ENCODE measurements at regions not wholly inside any gene's neighbourhood (a gene's known extent, or its start where the extent isn't known, plus 50 kb on each side); places are given as distances from the start of the nearest gene placed in this dataset.

DNA sequence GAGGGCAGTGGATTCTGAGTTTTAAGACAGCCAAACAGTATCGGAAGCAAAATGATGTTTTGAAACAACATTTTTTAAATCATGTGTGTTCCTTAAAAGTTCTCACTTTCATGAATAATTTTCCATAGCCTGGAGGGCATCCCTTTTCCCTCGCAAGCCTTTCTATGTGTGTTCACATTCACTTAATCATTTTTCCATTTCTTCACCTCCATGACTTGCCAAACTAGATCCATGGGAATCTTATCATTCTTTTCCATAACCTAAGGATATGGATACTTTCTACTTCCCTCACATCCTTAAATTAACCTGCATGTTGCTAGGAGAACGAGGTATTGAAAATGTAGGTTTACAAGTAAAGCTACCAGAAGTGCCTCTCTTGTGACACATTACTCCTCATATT is 94.2 kb upstream of the NPVF start:
- Mint-ChIP-seq H3K36me3 (no peaks in the 10 kb centered on the region), H3K27me3 (peaks cover 25 to 28% of the 10 kb centered on the region in 2 donors), H3K4me1 (ENCODE audit: low read depth in 2 of 2) (no peaks in the 10 kb centered on the region), H3K9me3 (no peaks in the 10 kb centered on the region), H3K4me3 (no peak overlapping the region), H3K27ac (no peak overlapping the region)
- no peak for ATAC-seq
- no peak for DNase-seq (ENCODE audit: low spot score)

DNA sequence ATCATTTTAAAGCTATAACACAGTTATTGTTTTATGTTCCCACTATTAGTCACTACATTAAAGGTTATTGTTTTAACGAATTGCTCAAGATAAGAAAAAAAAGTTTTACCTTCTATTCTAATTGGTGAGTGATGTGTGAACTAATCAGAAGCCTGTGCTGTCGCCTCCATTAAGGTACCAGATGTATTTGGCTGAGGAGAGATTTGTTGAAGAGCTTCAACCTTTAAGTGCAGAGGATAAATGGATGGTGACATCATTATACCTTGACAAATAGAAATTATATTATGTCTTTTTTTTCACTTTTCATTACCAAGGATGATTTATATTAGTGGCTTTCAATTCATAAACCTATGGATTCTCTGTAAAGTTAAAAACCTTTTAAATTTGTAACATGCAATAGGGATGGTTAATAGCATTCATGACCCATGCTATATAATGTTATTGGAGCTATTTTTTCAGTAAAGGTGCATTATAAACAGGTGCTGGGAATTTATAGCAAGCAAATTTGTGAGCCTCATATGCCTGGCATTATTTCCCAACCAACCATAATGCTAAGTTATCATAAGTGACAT is 97.0 kb upstream of the NPVF start:
- peaks cover 19 to 21% of the 10 kb centered on the region in 2 donors for H3K27me3 Mint-ChIP-seq
- no peaks in the 10 kb centered on the region for H3K9me3 Mint-ChIP-seq
- DNase-seq (ENCODE audit: low spot score): no peak

DNA sequence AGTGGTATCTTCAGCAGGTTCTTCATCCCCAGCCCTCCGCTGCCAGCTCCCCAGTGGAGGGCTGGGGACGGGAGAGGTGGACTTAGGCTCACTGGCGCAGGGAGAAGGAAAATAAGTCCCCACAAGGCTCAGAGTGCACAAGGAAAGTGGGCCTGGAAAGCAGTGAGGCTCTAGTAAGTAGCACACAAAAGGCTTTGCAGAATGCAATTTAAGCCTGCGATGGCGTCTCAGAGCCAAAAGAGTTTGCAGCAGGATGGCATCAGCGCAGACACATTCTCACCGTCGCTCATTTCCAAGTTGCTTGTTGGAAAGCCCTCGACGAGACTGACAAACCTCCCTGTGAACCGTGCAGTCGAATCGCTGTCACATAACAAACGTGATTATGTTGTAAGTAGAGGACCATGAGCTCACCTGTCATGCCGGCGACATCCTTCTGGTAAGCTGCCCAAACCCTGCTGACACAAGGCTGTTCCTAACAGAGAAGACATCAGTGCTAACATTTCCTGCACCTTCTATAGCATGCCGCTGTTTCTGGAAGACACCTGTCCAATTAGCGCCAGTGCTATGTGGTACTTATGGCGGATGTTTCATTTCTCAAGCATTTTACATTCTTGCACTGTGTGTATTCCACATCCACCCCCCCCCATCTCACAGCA is 98.3 kb upstream of the NPVF start:
- H3K4me3 Mint-ChIP-seq: no peak overlapping the region
- no peak for ATAC-seq
- DNase-seq (ENCODE audit: low spot score): no peak
- no peaks in the 10 kb centered on the region for H3K9me3 Mint-ChIP-seq
- H3K27me3 Mint-ChIP-seq: peaks cover 14 to 18% of the 10 kb centered on the region in 2 donors
- H3K27ac Mint-ChIP-seq: no peak overlapping the region
- no peaks in the 10 kb centered on the region for H3K36me3 Mint-ChIP-seq
- no peaks in the 10 kb centered on the region for H3K4me1 Mint-ChIP-seq (ENCODE audit: low read depth in 2 of 2)

More for the DNA sequence above, 97.0 kb upstream of the NPVF start:
- Mint-ChIP-seq H3K4me1 (ENCODE audit: low read depth in 2 of 2) (no peaks in the 10 kb centered on the region), H3K4me3 (no peak overlapping the region), H3K36me3 (no peaks in the 10 kb centered on the region), H3K27ac (no peak overlapping the region)
- ATAC-seq: no peak

DNA sequence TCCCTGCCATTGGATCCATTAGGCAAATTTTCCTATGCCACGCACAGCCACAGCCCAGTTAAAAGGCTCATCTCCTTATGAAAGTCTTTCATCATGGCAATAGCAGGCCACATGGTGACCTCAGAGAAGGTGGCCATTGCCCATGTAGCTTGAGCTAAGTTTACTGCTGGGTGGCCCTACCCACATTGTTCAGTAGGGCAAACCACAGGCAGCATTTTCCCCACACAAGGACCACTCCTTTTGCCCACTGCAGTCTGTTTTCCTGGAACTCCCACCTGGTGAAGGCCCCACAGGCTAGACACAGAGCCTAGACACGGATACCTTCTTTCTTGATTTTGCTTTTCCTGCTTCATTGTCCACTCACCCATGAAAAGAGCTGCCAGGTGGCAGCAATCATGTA is 101.5 kb upstream of the NPVF start:
- Mint-ChIP-seq H3K4me3 (no peak overlapping the region), H3K27me3 (peaks cover 7% of the 10 kb centered on the region in 2 donors), H3K36me3 (no peaks in the 10 kb centered on the region), H3K4me1 (ENCODE audit: low read depth in 2 of 2) (no peaks in the 10 kb centered on the region), H3K9me3 (no peaks in the 10 kb centered on the region), H3K27ac (no peak overlapping the region)
- DNase-seq (ENCODE audit: low spot score) (no peak), ATAC-seq (no peak)

DNA sequence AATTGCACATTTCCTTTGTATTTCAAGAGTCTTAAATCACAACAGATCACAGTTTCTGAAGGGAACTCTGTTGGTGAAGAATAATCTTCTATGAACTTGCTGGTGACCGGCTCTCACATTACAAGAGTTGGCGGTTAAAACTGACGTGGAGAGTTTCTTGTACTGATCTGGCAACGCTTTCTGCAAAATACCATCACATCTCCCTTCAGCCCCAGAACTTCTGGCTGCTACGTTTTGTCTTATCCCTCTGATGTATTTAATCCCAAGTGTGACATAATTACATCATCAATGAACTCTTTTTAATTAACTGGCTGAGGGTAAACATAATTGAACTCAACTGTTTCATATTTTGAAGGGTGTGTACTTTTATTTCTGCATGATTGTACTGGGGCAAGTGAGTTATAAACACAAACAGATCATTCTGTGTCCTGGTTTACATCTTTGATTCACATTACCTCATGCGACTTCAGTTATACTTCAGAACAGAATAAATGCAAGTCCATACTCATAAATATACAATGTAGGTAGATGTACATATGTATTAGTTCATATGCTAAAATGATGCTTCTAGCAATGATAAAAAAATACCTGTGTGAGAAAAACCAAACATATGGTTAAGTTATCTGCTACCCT is 105.1 kb upstream of the NPVF start:
- ATAC-seq: no peak
- no peak overlapping the region for H3K4me3 Mint-ChIP-seq
- no peaks in the 10 kb centered on the region for H3K36me3 Mint-ChIP-seq
- DNase-seq (ENCODE audit: low spot score): no peak
- no peaks in the 10 kb centered on the region for H3K4me1 Mint-ChIP-seq (ENCODE audit: low read depth in 2 of 2)
- H3K27me3 Mint-ChIP-seq: peaks cover 8 to 23% of the 10 kb centered on the region in 2 donors
- no peak overlapping the region for H3K27ac Mint-ChIP-seq
- peaks cover 3% of the 10 kb centered on the region for H3K9me3 Mint-ChIP-seq

DNA sequence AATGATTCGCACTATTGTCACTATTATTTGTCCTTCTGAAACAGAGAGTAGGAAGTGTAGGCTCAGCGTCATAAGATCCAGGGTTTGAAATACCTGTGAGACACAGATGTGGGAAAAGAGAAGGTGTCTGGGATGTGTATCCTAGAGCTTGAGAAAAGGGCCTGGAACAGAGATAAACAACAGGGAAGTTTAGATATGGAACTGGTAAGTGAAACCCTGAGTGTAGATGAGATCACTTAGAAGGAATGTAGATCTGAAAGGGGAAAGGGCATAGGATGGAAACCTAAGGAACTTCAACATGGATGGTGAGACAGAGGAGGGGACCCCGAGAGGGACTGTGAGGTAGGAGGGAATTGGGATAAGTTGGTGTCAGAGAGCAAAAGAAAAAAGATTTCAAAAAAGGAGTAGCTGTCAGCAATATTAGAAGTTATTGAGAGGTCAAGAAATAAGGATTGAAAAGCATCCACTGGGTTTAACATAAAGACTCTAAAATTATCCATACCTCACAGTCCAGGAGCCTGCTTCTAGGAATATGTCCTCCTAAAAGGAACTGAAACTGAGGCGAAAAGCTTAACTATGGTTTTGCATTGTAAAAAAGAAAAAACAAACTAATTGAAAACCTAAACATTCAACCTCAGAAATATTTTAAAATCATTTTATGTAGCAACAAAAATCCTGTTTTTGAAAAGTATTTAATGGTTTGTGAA is 119.2 kb upstream of the NPVF start:
- Mint-ChIP-seq H3K27me3 (peaks cover 16 to 40% of the 10 kb centered on the region in 2 donors), H3K27ac (no peak overlapping the region), H3K36me3 (no peaks in the 10 kb centered on the region), H3K9me3 (no peaks in the 10 kb centered on the region), H3K4me3 (no peak overlapping the region), H3K4me1 (ENCODE audit: low read depth in 2 of 2) (no peaks in the 10 kb centered on the region)
- DNase-seq (ENCODE audit: low spot score) (no peak), ATAC-seq (no peak)

DNA sequence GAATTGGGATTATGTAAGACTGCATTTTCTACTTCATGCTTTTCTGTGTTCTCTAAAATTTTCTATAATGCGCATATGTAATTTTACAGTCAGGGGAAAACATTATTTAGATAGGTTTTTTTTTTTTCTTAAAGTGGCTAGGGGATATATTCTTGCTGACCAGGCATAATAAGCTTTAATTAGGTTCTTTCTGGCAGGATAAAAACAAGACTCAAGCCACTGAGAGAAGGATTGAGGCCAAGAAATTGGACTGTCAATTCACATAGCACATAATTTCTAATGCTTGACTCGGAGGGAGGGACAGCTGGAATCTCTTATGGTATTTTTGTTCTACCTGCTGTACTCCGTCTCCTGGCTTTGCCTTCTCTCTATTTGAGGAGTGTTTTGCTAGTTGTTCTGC is 119.8 kb upstream of the NPVF start:
- no peak overlapping the region for H3K27ac Mint-ChIP-seq
- ATAC-seq (no peak), DNase-seq (ENCODE audit: low spot score) (no peak)
- H3K4me1 Mint-ChIP-seq (ENCODE audit: low read depth in 2 of 2): no peaks in the 10 kb centered on the region
- H3K36me3 Mint-ChIP-seq: no peaks in the 10 kb centered on the region
- H3K27me3 Mint-ChIP-seq: peaks cover 15 to 41% of the 10 kb centered on the region in 2 donors
- H3K9me3 Mint-ChIP-seq: no peaks in the 10 kb centered on the region
- H3K4me3 Mint-ChIP-seq: no peak overlapping the region

DNA sequence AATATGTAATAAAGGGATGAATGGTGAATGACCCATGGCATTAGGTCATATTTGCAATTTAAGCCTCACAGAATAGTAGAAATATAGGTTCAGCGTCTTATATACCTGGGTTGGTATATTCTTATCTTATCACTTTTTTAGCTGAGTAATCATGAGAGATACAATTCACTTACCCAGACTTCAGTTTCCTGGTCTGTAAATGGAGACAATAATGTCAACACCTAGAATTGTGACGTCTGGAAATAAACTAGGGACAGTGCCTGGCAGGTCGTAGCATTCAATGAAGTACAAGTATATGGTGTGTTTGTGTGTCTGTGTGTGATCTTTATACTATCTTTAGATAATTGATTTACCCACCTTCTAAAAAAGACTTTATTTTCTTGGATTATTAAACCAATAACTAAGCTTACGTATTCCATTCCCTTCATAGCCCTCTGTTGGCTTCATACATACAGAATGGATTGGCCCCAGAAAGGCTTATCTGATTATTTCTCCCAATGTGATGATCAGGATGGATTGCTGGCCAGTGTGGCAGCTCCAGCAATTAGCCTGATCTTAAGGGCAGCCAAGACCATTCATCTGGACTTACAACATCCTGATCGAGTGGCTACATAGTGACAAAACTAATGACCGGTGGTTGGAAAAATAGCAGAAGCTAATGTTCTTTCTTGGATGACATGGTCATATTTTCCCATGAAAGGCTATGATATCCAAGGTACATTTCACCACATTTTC is 121.2 kb upstream of the NPVF start:
- Mint-ChIP-seq H3K4me1 (ENCODE audit: low read depth in 2 of 2) (no peaks in the 10 kb centered on the region), H3K27me3 (peaks cover 13 to 32% of the 10 kb centered on the region in 2 donors), H3K9me3 (no peaks in the 10 kb centered on the region), H3K4me3 (no peak overlapping the region), H3K27ac (no peak overlapping the region), H3K36me3 (no peaks in the 10 kb centered on the region)
- ATAC-seq (no peak), DNase-seq (ENCODE audit: low spot score) (no peak)

DNA sequence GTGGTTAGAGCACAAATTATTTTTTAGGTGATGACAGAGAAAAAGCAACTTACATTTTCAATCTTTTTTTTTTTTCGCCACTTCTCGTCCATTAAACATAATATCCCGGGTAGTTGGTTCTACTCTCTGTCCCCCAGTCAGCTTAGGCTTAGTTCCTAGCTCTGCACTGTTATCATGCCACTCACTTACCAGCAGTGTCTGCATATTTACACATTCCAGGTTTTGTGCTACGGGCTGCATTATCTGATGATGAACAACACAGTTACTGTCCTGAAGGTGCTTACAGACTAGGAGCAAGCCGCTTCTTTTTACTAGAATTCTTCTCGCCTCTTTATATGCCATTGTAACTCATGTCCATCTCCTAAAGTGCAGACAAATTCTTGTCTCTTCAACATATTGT is 121.8 kb upstream of the NPVF start:
- Mint-ChIP-seq H3K27me3 (peaks cover 13 to 32% of the 10 kb centered on the region in 2 donors), H3K9me3 (no peaks in the 10 kb centered on the region), H3K27ac (no peak overlapping the region), H3K4me3 (no peak overlapping the region), H3K36me3 (no peaks in the 10 kb centered on the region), H3K4me1 (ENCODE audit: low read depth in 2 of 2) (no peaks in the 10 kb centered on the region)
- DNase-seq (ENCODE audit: low spot score) (no peak), ATAC-seq (no peak)

DNA sequence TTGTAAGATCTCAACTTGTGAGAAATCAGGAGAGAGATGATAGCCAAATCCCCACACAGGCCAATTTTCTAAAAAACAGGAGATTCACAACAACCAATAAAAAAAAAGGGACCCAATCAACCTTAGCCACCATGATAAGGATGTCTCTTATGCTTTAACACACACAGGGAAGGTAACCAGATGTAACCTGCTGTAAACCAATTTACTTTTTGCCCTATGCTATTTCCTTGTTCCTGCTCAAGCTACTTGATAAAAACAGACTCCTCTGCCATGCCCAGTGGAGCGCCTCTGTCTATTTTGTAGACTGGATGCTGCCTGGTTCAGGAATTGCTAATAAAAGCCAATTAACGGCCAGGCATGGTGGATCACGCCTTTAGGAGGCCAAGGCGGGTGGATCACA is 123.5 kb upstream of the NPVF start:
- H3K27ac Mint-ChIP-seq: no peak overlapping the region
- no peaks in the 10 kb centered on the region for H3K36me3 Mint-ChIP-seq
- ATAC-seq (no peak), DNase-seq (ENCODE audit: low spot score) (no peak)
- no peaks in the 10 kb centered on the region for H3K9me3 Mint-ChIP-seq
- no peak overlapping the region for H3K4me3 Mint-ChIP-seq
- H3K27me3 Mint-ChIP-seq: peaks cover 13 to 35% of the 10 kb centered on the region in 2 donors
- H3K4me1 Mint-ChIP-seq (ENCODE audit: low read depth in 2 of 2): no peaks in the 10 kb centered on the region

DNA sequence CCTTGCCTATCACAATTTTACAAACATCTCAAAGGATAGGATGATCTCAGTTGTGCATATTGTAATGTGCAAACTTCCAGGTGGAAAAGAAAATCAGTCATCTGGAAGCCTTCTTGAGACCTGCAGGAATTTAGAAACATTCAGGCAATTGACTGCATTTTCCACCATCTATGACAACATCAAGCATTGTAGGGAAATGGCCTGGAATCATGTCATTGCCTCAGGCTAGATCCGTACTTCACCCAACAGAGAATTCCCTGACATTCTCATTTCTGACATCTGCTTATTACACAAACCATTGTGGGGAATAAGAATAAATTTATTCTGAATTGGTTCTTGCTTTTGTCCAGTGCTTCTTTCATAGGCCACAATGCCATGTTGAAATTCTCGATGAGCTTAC is 124.9 kb upstream of the NPVF start:
- H3K27ac Mint-ChIP-seq: no peak overlapping the region
- H3K9me3 Mint-ChIP-seq: no peaks in the 10 kb centered on the region
- H3K4me1 Mint-ChIP-seq (ENCODE audit: low read depth in 2 of 2): no peaks in the 10 kb centered on the region
- DNase-seq (ENCODE audit: low spot score) (no peak), ATAC-seq (no peak)
- H3K27me3 Mint-ChIP-seq: peaks cover 11 to 28% of the 10 kb centered on the region in 2 donors
- H3K36me3 Mint-ChIP-seq: no peaks in the 10 kb centered on the region
- H3K4me3 Mint-ChIP-seq: no peak overlapping the region

DNA sequence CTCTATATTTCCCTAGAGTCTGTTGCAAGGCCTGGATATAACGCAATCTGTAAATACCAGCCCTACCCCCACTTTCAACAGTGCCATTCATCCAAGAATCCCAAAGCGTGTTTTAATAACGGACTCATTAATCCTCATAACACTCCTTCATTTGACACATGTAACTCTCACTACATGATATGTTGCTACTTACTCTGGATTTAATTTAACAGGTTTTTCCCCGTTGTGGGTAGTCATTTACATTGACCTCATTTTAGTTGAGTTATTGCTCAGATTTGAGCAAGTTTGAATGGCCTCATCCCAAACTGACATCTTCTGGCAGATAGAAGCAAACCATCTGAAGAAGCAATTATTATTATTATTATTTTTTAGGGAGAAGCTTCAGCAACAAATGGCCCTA is 125.4 kb upstream of the NPVF start:
- Mint-ChIP-seq H3K36me3 (no peaks in the 10 kb centered on the region), H3K9me3 (no peaks in the 10 kb centered on the region), H3K27me3 (peaks cover 15 to 32% of the 10 kb centered on the region in 2 donors), H3K4me1 (ENCODE audit: low read depth in 2 of 2) (no peaks in the 10 kb centered on the region), H3K4me3 (no peak overlapping the region), H3K27ac (no peak overlapping the region)
- ATAC-seq (no peak), DNase-seq (ENCODE audit: low spot score) (no peak)

DNA sequence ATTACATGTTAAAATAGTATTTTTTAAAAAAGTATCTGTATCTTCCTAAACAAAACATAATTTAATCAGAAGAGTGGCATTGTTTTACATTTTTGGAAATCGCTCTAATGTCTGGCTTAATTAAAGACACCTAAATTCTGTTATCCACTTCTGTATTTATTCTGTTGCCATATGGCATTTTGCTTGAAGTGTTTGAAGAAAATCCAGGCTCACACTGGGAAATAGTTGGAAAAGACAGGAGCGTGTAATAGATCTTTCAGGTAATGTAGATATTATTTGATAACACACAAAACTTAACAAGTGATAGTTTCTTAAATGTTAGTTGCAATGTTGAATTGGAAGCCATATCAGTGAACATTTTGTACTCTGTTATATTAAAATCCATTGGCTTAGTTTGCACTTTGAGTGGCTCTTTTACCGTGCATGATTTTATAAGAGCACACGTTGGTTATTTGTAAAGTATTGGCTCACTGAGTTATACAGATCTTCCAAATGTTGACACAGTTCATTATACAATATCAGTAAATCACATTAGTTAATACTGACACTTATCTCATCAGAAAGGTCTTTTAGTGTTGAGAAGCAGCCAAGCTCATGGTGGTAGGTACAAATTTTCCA is 128.4 kb upstream of the NPVF start:
- no peaks in the 10 kb centered on the region for H3K36me3 Mint-ChIP-seq
- peaks cover 10 to 23% of the 10 kb centered on the region in 2 donors for H3K27me3 Mint-ChIP-seq
- ATAC-seq (no peak), DNase-seq (ENCODE audit: low spot score) (no peak)
- no peak overlapping the region for H3K27ac Mint-ChIP-seq
- no peaks in the 10 kb centered on the region for H3K4me1 Mint-ChIP-seq (ENCODE audit: low read depth in 2 of 2)
- no peaks in the 10 kb centered on the region for H3K9me3 Mint-ChIP-seq
- no peak overlapping the region for H3K4me3 Mint-ChIP-seq
